Heart left ventricle (tissue), 13 donors: ENCODE measurements at regions not wholly inside any gene's neighbourhood (a gene's known extent, or its start where the extent isn't known, plus 50 kb on each side); places are given as distances from the start of the nearest gene placed in this dataset.

ENCODE experiments used
- CTCF ChIP-seq, 12 donors: fragments of 200-600 bp; sonication (generic) in 4 of 12; IDR thresholded peaks; one replicate each; pipeline versions ENCODE4 v1.5.0 to v1.8.0; 2018 to 2022; ENCODE audit warnings: antibody characterized with exemption in 12 of 12, mild to moderate bottlenecking in 5 of 12
- POLR2A ChIP-seq, 2 donors: fragments of 450-650 bp; IDR thresholded peaks; one replicate each; pipeline ENCODE4 v1.6.1; 2017; ENCODE audit warnings: antibody characterized with exemption in 2 of 2, mild to moderate bottlenecking in 2 of 2, moderate library complexity in 2 of 2
- donor health status: ischemic (EF 13 %, LVEDD 7.1; RV severe dilation, severe dysfunction).
- donor health status: DM: no; HTN: yes; CAD: no.
- donor health status: DM: no; HTN: no; CAD: no.
- donor health status: ischemic (EF 25% LVEDD 6.9; RV normal size, moderate dysfunction).
- donor health status: ischemic (EF 25% LVEDD 5.7; RV mildly dilated, moderate dysfunction).
- donor health status: ischemic (EF 35%, LVEDD 5.7; RV mildly dilated, moderate dysfunction).
- donor health status: nonischemic (EF 11% LVEDD 7.7; RV severe dilation, severe dysfunction).
- donor health status: DM: yes; HTN: yes; CAD: no.
- donor health status: PGD.
- donor health status: ischemic (EF 29% LVEDD 5.4; RV normal size, mild dysfunction).
- donor health status: nonischemic (EF 23%, LVEDD 6.1; RV moderate dilation, normal function).

GRCh38 chrX:5746231-5746630, 482.4 kb downstream of the NLGN4X start:
- TF ChIP-seq CTCF (IDR thresholded peaks at IDR 0.05) (no peak), POLR2A (IDR thresholded peaks at IDR 0.05) (no peak)
